Fibroblast of the aortic adventitia (primary cell): ENCODE measurements at regions not wholly inside any gene's neighbourhood (a gene's known extent, or its start where the extent isn't known, plus 50 kb on each side); places are given as distances from the start of the nearest gene placed in this dataset.

Experiments used
- DNase-seq: peaks from one replicate; pipeline ENCODE4 v3.0.0-alpha.2; 2010; ENCODE audit warnings: low read depth
- H3K4me3 ChIP-seq: 2 replicates; pipeline ENCODE4 v1.5.1; 2011; ENCODE audit warnings: low read depth, mild to moderate bottlenecking, control low read depth, low read length, moderate library complexity
- TF ChIP-seq, protein P1 (sequence below): IDR thresholded peaks from 2 replicates; pipeline ENCODE4 v1.5.1; 2011; ENCODE audit warnings: mild to moderate bottlenecking, low read length, control low read depth, inconsistent platforms; ENCODE audit not compliant: insufficient read depth

DNA sequence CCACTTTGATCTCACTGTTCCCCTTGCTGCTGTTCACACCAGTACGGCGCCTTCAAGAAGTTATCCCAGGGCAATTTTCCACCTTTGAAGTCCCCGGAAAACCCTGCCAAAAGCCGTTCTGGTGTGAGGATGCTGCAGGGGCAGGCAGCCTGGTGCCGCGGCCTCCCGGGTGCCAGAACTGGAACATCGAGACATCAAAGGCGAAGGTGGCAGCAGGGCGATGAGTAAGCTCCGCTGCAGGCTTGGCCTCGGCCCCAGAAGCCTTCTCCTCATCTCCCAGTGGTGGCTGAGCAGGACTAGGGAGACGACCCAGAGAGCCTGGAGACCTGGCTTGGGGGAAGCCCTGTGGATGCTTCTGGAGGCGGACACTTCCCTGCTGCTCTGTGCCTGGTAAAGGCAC, 115.3 kb upstream of the MSX2 start:
- DNase-seq = no peak
- TF ChIP-seq, protein P1, sequence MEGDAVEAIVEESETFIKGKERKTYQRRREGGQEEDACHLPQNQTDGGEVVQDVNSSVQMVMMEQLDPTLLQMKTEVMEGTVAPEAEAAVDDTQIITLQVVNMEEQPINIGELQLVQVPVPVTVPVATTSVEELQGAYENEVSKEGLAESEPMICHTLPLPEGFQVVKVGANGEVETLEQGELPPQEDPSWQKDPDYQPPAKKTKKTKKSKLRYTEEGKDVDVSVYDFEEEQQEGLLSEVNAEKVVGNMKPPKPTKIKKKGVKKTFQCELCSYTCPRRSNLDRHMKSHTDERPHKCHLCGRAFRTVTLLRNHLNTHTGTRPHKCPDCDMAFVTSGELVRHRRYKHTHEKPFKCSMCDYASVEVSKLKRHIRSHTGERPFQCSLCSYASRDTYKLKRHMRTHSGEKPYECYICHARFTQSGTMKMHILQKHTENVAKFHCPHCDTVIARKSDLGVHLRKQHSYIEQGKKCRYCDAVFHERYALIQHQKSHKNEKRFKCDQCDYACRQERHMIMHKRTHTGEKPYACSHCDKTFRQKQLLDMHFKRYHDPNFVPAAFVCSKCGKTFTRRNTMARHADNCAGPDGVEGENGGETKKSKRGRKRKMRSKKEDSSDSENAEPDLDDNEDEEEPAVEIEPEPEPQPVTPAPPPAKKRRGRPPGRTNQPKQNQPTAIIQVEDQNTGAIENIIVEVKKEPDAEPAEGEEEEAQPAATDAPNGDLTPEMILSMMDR = no peak
- H3K4me3 ChIP-seq = no peak overlapping the region

DNA sequence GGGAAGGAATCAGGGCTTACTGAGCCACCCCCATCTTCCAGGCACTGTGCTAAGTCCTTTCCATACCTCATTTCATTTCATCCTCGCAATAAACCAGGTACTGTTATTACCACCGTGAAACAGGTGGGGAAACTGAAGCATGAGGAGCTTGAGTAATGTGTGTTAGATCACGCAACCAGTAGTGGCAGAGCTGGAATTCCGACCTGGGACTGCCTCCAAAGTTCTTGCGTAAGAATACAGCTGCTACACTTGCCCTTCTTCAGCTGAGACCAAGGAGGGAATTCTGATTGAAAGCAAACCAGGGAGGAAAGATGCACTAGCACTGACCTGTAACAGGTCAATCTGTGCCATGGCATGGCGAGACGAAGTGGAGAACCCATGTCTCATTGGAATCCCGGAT, 113.4 kb upstream of the MSX2 start:
- DNase-seq = peak; percentile 30
- no peak overlapping the region for H3K4me3 ChIP-seq
- TF ChIP-seq, protein P1 = no peak

DNA sequence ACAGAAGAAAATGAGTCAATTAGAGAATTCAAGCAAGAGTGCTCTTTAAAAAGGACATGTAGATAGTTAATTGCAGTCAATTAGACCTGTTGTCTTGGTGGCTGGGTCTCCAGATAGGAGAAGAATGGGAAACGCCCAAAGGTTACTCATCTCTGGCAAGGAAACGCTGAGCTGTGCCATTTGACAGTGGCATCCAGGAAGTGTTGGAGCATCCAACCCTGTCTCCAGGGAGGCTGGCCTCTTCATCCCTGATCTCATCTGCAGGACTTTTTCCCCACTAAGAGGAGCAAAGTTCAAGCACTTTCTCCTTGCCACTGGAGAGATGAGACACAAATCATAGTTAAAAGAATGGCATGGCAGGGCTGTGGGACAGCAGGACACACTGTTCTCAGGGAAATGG, 111.7 kb upstream of the MSX2 start:
- no peak for DNase-seq
- TF ChIP-seq, protein P1 = no peak
- H3K4me3 ChIP-seq = no peak overlapping the region

DNA sequence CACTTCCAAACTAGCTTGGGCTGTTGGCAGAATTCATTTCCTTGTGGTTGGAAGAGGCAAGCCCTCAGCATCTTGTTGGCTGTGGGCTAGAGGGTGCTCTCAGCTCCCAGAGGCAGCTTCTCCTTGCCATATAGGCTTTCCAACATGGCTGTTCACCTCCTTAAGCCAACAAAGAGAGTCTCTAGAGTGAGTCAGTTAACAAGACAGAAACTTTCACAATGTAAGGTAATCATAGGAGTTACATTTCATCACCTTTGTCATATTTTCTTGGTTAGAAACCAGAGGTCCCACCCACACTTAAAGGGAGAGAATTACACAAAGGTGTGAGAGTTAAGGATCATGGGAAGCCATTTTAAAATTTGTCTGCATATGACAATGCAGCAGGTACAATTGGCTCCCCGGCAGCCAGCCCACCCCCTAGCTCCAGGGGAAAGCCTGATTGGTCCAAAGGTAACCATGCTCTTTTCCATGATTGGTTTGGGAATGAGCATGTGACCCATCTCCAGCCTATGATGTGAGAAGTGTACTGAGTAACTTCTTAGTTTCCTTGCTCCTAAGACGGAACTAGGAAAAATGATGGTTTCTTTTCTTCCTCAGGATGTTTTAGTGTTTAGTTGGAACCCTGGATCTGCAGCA, 109.8 kb upstream of the MSX2 start:
- no peak overlapping the region for H3K4me3 ChIP-seq
- TF ChIP-seq, protein P1 = no peak
- DNase-seq = no peak

DNA sequence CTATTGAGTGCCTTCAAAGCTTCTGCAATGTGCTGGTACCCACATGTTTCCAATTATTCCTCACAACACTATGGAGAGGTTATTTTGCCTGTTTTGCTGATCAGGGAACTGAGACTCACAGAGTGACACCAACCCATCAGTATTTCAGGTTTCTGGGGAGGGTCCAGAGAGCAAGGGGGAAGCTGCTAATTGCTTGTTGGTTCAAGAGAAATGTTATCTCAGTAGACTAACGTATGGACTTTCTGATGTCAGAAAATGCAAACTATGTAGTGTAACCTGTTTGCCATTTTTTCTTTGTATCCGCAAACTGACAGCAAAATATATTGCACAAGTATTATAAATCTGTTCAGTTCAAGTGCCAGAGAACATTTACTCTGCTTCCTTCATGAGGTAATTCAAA, 108.3 kb upstream of the MSX2 start:
- H3K4me3 ChIP-seq = no peak overlapping the region
- no peak for DNase-seq
- TF ChIP-seq, protein P1 = no peak

DNA sequence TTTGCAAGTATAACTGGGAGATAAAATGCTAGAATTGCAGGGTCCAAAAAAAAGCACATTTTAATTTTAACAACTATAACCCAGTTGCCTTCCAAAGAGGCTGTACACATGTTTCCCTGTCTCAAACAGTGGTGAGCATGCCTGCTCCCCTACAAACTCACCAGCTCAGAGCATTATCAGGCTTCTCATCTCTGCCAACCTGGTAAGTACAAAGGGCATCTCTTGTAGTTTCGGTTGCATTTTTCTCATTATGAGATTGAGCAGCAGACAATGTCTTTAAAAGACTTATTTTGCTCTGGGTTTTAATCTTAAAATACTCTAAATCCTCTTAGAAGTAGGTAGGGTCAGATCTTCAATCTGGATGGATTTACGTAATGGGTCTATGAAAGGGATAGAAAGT, 107.1 kb upstream of the MSX2 start:
- TF ChIP-seq, protein P1 = no peak
- no peak for DNase-seq
- no peak overlapping the region for H3K4me3 ChIP-seq

DNA sequence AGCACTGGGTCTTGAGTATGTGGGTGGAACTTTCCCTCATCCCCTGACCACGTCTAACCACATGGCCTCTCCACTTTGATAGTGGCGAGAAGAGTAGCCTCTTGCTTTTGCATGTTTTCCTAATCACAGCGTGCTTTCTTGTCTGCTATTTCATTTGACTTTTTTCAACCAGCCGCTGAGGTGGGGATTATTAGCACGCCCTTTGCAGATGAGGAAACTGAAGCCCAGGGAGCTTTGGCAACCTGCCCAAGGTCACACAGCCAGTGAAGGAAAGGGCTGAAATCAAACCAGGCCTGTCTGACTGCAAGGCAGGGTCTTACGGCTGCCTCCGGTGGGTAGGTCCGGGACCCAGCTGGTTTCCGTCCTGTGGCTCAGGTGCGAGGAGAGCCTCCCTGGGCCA, 106.5 kb upstream of the MSX2 start:
- H3K4me3 ChIP-seq = no peak overlapping the region
- no peak for DNase-seq
- TF ChIP-seq, protein P1 = no peak
